Liver (tissue), 8 donors: ENCODE measurements at regions not wholly inside any gene's neighbourhood (a gene's known extent, or its start where the extent isn't known, plus 50 kb on each side); places are given as distances from the start of the nearest gene placed in this dataset.

Experiments
- DNase-seq: peaks from one replicate; pipeline ENCODE4 v3.0.0-alpha.2; 2017; ENCODE audit warnings: low spot score
- H3K27ac ChIP-seq, 2 donors: one replicate each; pipeline ENCODE4 v1.7.0; 2013; ENCODE audit warnings: inconsistent platforms in 2 of 2, low read length in 2 of 2, control low read depth in 1 of 2, low read depth in 1 of 2, mild to moderate bottlenecking in 1 of 2
- H3K27me3 ChIP-seq, 4 donors: one replicate each; pipeline versions ENCODE4 v1.6.1 to v1.7.0; 2013; ENCODE audit warnings: low read length in 3 of 4, inconsistent platforms in 1 of 4, mild to moderate bottlenecking in 1 of 4, moderate library complexity in 1 of 4; ENCODE audit not compliant: control insufficient read depth in 4 of 4, insufficient read depth in 4 of 4
- H3K36me3 ChIP-seq, 4 donors: one replicate each; pipeline versions ENCODE4 v1.6.1 to v1.7.0; 2013; ENCODE audit warnings: low read length in 3 of 4, mild to moderate bottlenecking in 3 of 4, low read depth in 1 of 4, moderate library complexity in 1 of 4; ENCODE audit not compliant: control insufficient read depth in 4 of 4, insufficient read depth in 3 of 4
- H3K4me1 ChIP-seq, 4 donors: one replicate each; pipeline versions ENCODE4 v1.6.1 to v1.7.0; 2013; ENCODE audit warnings: low read length in 3 of 4, mild to moderate bottlenecking in 3 of 4, moderate library complexity in 1 of 4; ENCODE audit not compliant: control insufficient read depth in 4 of 4, insufficient read depth in 4 of 4
- H3K4me3 ChIP-seq, 3 donors: one replicate each; pipeline versions ENCODE4 v1.6.1 to v1.7.0; 2013; ENCODE audit warnings: low read length in 3 of 3, control low read depth in 1 of 3, low read depth in 1 of 3, mild to moderate bottlenecking in 1 of 3
- H3K9ac ChIP-seq, 2 donors: one replicate each; pipeline ENCODE4 v1.7.0; 2013; ENCODE audit warnings: low read length in 2 of 2, mild to moderate bottlenecking in 2 of 2, moderate library complexity in 2 of 2, control low read depth in 1 of 2, low read depth in 1 of 2
- H3K9me3 ChIP-seq, 4 donors: one replicate each; pipeline versions ENCODE4 v1.6.1 to v1.7.0; 2013; ENCODE audit warnings: low read length in 3 of 4; ENCODE audit not compliant: control insufficient read depth in 4 of 4
- ATF3 ChIP-seq: IDR thresholded peaks from 2 replicates; pipeline ENCODE4 v1.6.1; 2016; ENCODE audit warnings: antibody characterized with exemption
- CTCF ChIP-seq: fragments of 150-350 bp; IDR thresholded peaks from 2 replicates; pipeline ENCODE4 v1.5.1; 2017; ENCODE audit warnings: improper control_type of control experiment, low read depth, low read length; ENCODE audit not compliant: missing input control
- EGR1 ChIP-seq, 2 donors: IDR thresholded peaks; 2 replicates each; pipeline ENCODE4 v1.6.1; 2016 to 2018; ENCODE audit warnings: antibody characterized with exemption in 2 of 2, low read depth in 2 of 2
- FOXA1 ChIP-seq: IDR thresholded peaks from 2 replicates; pipeline ENCODE4 v1.6.1; 2016; ENCODE audit warnings: antibody characterized with exemption
- FOXA2 ChIP-seq: IDR thresholded peaks from 2 replicates; pipeline ENCODE4 v1.6.1; 2016; ENCODE audit warnings: antibody characterized with exemption
- GABPA ChIP-seq, 2 donors: IDR thresholded peaks in 1 of 2; conservative IDR thresholded peaks in 1 of 2; 2 replicates each; pipeline ENCODE4 v1.6.1; 2016; ENCODE audit warnings: antibody characterized with exemption in 2 of 2, mild to moderate bottlenecking in 1 of 2, moderate library complexity in 1 of 2
- HNF4A ChIP-seq, 2 donors: conservative IDR thresholded peaks; 2 replicates each; pipeline ENCODE4 v1.6.1; 2016; ENCODE audit warnings: antibody characterized with exemption in 2 of 2, mild to moderate bottlenecking in 2 of 2
- HNF4G ChIP-seq: IDR thresholded peaks from 2 replicates; pipeline ENCODE4 v1.6.1; 2016; ENCODE audit warnings: antibody characterized with exemption
- JUND ChIP-seq, 2 donors: IDR thresholded peaks; 2 replicates each; pipeline ENCODE4 v1.6.1; 2016; ENCODE audit warnings: antibody characterized with exemption in 2 of 2
- NR2F2 ChIP-seq: IDR thresholded peaks from 2 replicates; pipeline ENCODE4 v1.6.1; 2016; ENCODE audit warnings: antibody characterized with exemption
- RAD21 ChIP-seq, 2 donors: IDR thresholded peaks; 2 replicates each; pipeline ENCODE4 v1.6.1; 2016; ENCODE audit warnings: antibody characterized with exemption in 2 of 2, mild to moderate bottlenecking in 2 of 2
- REST ChIP-seq: IDR thresholded peaks from 2 replicates; pipeline ENCODE4 v1.6.1; 2016; ENCODE audit warnings: antibody characterized with exemption, mild to moderate bottlenecking
- RXRA ChIP-seq, 2 donors: IDR thresholded peaks; 2 replicates each; pipeline ENCODE4 v1.6.1; 2017 to 2018; ENCODE audit warnings: antibody characterized with exemption in 2 of 2, mild to moderate bottlenecking in 1 of 2
- SP1 ChIP-seq: IDR thresholded peaks from 2 replicates; pipeline ENCODE4 v1.6.1; 2018; ENCODE audit warnings: antibody characterized with exemption, mild to moderate bottlenecking
- TAF1 ChIP-seq: conservative IDR thresholded peaks from 2 replicates; pipeline ENCODE4 v1.6.1; 2016; ENCODE audit warnings: antibody characterized with exemption, mild to moderate bottlenecking
- YY1 ChIP-seq: IDR thresholded peaks from 2 replicates; pipeline ENCODE4 v1.6.1; 2016; ENCODE audit warnings: antibody characterized with exemption, mild to moderate bottlenecking
- ZBTB33 ChIP-seq: IDR thresholded peaks from 2 replicates; pipeline ENCODE4 v1.6.1; 2016; ENCODE audit warnings: antibody characterized with exemption
- WGBS: extraction: QIAGEN DNeasy Blood & Tissue Kit; methylation state at CpG from one replicate; pipeline ENCODE4 v1.1.7; 2013; 5-methylcytosine and 5-hydroxymethylcytosine counted together
- TF ChIP-seq, protein P1 (sequence below): IDR thresholded peaks from 2 replicates; pipeline ENCODE4 v1.6.1; 2016; ENCODE audit warnings: antibody characterized with exemption
- donor health status: healthy.
- donor health status: healthy.
- donor health status: healthy.
- donor health status: healthy.
- donor health status: healthy.

DNA sequence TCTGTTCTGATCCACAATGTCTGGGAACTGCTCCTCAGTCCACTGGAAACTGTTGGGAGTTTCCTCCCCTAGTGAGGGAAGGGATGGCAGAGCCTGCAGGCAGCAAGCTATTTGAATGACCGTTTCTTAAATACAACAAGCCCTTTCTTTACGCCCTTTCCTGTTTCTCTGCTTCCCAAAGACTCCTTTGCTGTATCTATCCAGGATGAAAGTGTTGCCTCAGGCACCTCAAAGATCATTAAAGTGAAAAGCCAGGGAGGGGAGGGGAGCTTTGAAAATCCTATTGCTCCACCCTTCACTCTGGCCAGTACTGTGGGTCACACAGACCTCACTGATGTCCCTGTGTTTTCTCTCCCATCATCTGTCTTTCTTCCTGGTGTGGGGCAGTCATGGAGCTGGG is 213.1 kb downstream of the RNF144B start:
- Histone ChIP-seq H3K9ac (no peak overlapping the region), H3K4me3 (no peak overlapping the region), H3K27ac (no peak overlapping the region), H3K36me3 (no peaks in the 10 kb centered on the region), H3K4me1 (peaks cover 0 to 16% (median 16%) of the 10 kb centered on the region in 4 donors), H3K27me3 (no peaks in the 10 kb centered on the region), H3K9me3 (no peaks in the 10 kb centered on the region)
- DNase-seq, result no peak
- WGBS, result 84% methylated on average over 2 of the region's 2 CpGs
- TF ChIP-seq NR2F2 (no peak), RXRA (IDR thresholded peaks at IDR 0.05) (no peak), REST (no peak), GABPA (IDR thresholded peaks at IDR 0.05 in 1 of 2, conservative IDR thresholded peaks at IDR 0.05 in 1 of 2) (no peak)

- H3K4me3 ChIP-seq, result no peak overlapping the region
- TF ChIP-seq YY1 (no peak), SP1 (no peak), CTCF (no peak), HNF4A (conservative IDR thresholded peaks at IDR 0.05) (no peak), RXRA (IDR thresholded peaks at IDR 0.05) (no peak), GABPA (IDR thresholded peaks at IDR 0.05 in 1 of 2, conservative IDR thresholded peaks at IDR 0.05 in 1 of 2) (no peak), FOXA2 (no peak), TAF1 (no peak), ATF3 (no peak), JUND (IDR thresholded peaks at IDR 0.05) (no peak), HNF4G (no peak), ZBTB33 (no peak), NR2F2 (no peak), REST (no peak), EGR1 (IDR thresholded peaks at IDR 0.05; ENCODE audit: low read depth in 2 of 2) (no peak), RAD21 (IDR thresholded peaks at IDR 0.05) (no peak), FOXA1 (no peak)
- TF ChIP-seq, protein P1, sequence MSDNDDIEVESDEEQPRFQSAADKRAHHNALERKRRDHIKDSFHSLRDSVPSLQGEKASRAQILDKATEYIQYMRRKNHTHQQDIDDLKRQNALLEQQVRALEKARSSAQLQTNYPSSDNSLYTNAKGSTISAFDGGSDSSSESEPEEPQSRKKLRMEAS, result no peak
- H3K4me1 ChIP-seq, result peaks cover 0 to 7% (median 6%) of the 10 kb centered on the region in 4 donors
- no peak overlapping the region for H3K27ac ChIP-seq
- DNase-seq, result no peak
- WGBS, result 92% methylated on average over 5 of the region's 5 CpGs
- H3K27me3 ChIP-seq, result no peaks in the 10 kb centered on the region
- no peaks in the 10 kb centered on the region for H3K9me3 ChIP-seq
- no peak overlapping the region for H3K9ac ChIP-seq
- no peaks in the 10 kb centered on the region for H3K36me3 ChIP-seq
These were observed 214.4 kb downstream of the RNF144B start for GRCh38 chr6:18601516-18602020.
